ENCODE measurements at regions not wholly inside any gene's neighbourhood (a gene's known extent, or its start where the extent isn't known, plus 50 kb on each side); places are given as distances from the start of the nearest gene placed in this dataset.

DNA sequence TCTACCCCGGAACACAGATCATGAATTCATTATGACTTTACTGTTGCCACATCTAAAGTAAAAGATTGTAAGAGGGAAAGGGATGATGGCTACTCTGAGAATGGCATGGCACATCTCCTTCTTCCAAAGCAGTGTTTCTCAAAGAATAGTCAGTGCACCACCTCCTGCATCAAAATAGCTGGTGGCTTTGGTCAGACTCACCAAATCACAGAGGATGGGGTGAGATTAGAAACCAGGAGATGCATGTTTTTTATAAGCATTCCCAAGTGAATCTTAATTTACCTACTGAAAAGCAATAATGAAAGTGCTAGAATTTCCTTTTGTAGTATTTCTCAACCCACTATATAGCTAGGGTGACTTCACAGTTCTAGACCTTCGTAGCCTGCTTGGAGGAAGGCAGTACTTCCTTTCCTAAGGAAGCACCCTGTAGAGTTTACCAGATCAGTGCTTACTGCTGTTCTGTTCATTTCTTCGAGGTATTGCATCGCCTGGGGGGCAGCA lies 340.8 kb upstream of the KLF3 start (continued):
- no peak for TF ChIP-seq AFF1 (IDR thresholded peaks at IDR 0.05; ENCODE audit: low read depth in 1 of 2, partially characterized antibody in 2 of 2)
- no peak for TF ChIP-seq SREBF1 (IDR thresholded peaks at IDR 0.05; ENCODE audit: borderline replicate concordance, low read depth, low read length)
- no peak for TF ChIP-seq RERE (CRISPR knock-in tag; IDR thresholded peaks at IDR 0.05; ENCODE audit: borderline replicate concordance)
- TF ChIP-seq TBP (optimal IDR thresholded peaks at IDR 0.05; ENCODE audit: low read depth, low read length), result peak; percentile 96
- TF ChIP-seq, protein P1, sequence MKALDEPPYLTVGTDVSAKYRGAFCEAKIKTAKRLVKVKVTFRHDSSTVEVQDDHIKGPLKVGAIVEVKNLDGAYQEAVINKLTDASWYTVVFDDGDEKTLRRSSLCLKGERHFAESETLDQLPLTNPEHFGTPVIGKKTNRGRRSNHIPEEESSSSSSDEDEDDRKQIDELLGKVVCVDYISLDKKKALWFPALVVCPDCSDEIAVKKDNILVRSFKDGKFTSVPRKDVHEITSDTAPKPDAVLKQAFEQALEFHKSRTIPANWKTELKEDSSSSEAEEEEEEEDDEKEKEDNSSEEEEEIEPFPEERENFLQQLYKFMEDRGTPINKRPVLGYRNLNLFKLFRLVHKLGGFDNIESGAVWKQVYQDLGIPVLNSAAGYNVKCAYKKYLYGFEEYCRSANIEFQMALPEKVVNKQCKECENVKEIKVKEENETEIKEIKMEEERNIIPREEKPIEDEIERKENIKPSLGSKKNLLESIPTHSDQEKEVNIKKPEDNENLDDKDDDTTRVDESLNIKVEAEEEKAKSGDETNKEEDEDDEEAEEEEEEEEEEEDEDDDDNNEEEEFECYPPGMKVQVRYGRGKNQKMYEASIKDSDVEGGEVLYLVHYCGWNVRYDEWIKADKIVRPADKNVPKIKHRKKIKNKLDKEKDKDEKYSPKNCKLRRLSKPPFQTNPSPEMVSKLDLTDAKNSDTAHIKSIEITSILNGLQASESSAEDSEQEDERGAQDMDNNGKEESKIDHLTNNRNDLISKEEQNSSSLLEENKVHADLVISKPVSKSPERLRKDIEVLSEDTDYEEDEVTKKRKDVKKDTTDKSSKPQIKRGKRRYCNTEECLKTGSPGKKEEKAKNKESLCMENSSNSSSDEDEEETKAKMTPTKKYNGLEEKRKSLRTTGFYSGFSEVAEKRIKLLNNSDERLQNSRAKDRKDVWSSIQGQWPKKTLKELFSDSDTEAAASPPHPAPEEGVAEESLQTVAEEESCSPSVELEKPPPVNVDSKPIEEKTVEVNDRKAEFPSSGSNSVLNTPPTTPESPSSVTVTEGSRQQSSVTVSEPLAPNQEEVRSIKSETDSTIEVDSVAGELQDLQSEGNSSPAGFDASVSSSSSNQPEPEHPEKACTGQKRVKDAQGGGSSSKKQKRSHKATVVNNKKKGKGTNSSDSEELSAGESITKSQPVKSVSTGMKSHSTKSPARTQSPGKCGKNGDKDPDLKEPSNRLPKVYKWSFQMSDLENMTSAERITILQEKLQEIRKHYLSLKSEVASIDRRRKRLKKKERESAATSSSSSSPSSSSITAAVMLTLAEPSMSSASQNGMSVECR (CRISPR knock-in tag; IDR thresholded peaks at IDR 0.05), result no peak
- no peak for TF ChIP-seq NR2C2 (CRISPR knock-in tag; IDR thresholded peaks at IDR 0.05)
- no peak for TF ChIP-seq NR2C2 (tag; IDR thresholded peaks at IDR 0.05)
- TF ChIP-seq ZNF384 (IDR thresholded peaks at IDR 0.05; ENCODE audit: low read depth, low read length), result no peak
- 0 out of 2 replicates have a peak, but pooled peaks have one; percentile 7 for TF ChIP-seq FOSL1 (tag; conservative IDR thresholded peaks at IDR 0.05)
- TF ChIP-seq ZNF431 (CRISPR knock-in tag; IDR thresholded peaks at IDR 0.05), result no peak
- no peak for TF ChIP-seq SMARCE1 (IDR thresholded peaks at IDR 0.05)
- TF ChIP-seq PHB2 (IDR thresholded peaks at IDR 0.05; ENCODE audit: low read depth), result no peak
- TF ChIP-seq SRSF7 (optimal IDR thresholded peaks at IDR 0.05; ENCODE audit: low read depth, low read length), result no peak
- no peak for TF ChIP-seq ZBTB8A (IDR thresholded peaks at IDR 0.05; ENCODE audit: partially characterized antibody)

Data from K562 (cell line).